NCI-H524 (cell line): ENCODE measurements at regions not wholly inside any gene's neighbourhood (a gene's known extent, or its start where the extent isn't known, plus 50 kb on each side); places are given as distances from the start of the nearest gene placed in this dataset.
"Not testable (repeated sequence)": the region's sequence is repeated elsewhere in the genome, so short reads cannot be mapped to it uniquely, and the experiment has no call there.

Source experiments
- DNase-seq, 2 experiments: peaks; one replicate each; lab custom pipeline; 2025; lab: John Stamatoyannopoulos, UW

DNA sequence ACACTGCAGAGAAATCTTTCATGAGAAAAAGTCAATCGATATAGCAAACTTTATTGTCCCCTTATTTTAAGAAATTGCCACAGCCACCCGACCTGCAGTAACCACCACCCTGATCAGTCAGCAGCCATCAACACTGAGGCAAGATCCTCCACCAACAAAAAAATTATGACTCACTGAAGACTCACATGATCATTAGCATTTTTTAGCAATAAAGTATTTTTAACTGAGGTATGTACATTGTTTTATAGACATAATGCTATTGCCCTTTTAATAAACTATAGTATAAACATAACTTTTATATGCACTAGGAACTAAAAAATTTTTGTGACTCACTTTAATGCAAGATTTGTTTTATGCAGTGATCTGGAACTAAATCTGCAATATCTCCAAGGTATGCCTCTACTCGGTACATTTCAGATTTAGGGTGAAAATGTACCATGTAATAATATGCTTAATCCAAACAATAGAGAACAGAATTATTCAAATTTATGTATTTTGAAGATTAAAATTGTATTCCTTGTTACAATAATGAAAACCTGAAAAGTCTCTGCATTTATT is 79.2 kb upstream of the CEP126 start:
- no peak for DNase-seq

DNA sequence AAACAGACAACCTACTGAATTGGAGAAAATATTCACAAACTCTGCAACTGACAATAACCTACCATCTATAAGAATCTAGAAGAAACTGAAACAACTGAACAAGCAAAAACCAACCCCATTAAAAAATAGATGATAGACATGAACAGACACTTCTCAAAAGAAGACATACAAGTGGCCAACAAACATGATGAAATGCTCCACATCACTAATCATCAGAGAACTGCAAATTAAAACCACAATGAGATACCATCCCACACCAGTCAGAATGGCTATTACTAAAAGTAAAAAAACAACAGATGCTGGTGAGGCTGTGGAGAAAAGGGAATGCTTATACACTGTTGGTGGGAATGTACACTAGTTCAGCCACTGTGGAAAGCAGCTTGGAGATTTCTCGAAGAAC is 84.3 kb upstream of the CEP126 start:
- DNase-seq = not testable (repeated sequence)

DNA sequence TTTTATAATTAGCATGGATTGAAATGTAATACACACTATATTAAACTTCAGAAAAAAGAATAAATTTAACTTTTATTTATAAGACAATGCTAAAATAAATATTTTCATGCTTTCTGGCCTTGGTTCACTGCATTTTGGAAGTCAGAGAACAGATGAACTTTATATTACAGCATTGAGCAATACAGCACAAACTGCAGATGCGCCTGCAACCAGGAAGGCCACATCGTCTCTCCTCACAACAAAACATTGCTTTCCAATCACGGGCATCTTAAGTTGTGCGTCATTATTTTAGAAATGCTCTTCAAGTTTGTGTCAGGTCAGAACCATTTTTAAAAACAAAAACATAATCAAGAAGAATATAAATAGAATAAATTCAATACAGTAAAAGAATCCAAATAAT is 89.3 kb upstream of the CEP126 start:
- no peak for DNase-seq

GRCh38 chr11:101817581-101817980 is 97.2 kb upstream of the CEP126 start:
- no peak for DNase-seq

DNA sequence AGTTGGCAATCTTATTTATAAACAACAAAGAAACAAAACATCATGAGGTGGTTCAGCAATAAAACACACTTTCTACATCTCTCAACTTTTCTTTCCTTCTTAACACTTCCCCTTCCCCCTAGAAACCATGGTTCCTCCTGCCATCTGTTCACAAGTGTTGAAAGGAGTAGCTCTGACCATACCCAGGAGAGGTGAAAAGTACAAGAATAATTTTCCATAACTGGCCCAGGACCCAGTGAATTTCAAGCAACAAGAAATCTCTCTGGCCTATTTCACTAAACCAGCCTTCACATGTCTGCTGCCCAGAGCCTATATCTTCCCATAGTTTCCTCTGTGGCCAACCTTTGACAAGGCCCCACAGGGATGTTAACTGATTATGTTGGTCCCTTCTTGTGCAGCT is 98.2 kb upstream of the CEP126 start:
- no peak for DNase-seq

DNA sequence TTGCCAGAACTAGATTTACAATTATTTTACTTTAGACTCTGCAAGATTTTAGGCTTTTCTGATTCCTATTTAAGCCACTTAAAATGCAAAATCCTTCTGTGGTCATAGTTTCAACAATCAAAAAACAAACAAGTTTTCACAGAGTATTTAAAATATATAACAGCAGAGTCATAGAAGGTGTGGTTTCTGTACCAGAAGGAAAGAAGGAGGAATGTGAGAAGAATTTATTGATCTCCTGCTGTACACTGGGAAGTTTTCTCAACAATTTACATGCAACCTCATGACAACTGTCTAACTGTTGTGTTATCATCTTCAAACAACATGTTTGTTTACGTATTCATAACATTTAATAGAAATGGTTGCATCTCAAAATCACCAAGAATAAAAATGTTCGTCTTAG is 102.3 kb upstream of the CEP126 start:
- DNase-seq = no peak

GRCh38 chr11:101810546-101810945 is 104.3 kb upstream of the CEP126 start:
- no peak for DNase-seq

GRCh38 chr11:101807531-101807930 is 107.3 kb upstream of the CEP126 start:
- DNase-seq = no peak

- DNase-seq = no peak
Measured at GRCh38 chr11:101803651-101804050, 111.2 kb upstream of the CEP126 start.

DNA sequence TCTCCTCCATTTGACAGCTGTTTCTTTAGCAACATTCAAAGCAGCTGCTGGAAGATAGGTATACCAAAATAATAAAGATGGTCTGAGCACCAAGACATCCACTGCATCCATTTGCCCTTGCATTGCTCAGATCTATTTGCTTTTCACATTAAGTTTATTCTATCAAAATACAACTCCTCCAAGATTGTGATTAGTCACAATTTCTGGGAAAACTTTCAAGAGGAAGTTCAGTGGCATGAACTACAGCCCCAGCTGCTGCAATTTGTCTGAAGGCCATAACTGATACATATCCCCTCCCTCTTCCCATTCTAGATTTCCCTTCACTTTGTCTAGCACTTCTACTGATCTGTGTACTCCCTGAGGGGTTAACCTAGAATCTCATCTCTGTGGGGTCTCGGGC is 117.5 kb upstream of the CEP126 start:
- no peak for DNase-seq

- no peak for DNase-seq
Measured at GRCh38 chr11:101792814-101793213, 122.0 kb upstream of the CEP126 start.

GRCh38 chr11:101786916-101787315 is 127.9 kb upstream of the CEP126 start:
- DNase-seq = no peak

GRCh38 chr11:101786421-101786820 is 128.4 kb upstream of the CEP126 start:
- DNase-seq = no peak

- DNase-seq = not testable (repeated sequence)
Measured at GRCh38 chr11:101779167-101779566, 135.6 kb upstream of the CEP126 start.

DNA sequence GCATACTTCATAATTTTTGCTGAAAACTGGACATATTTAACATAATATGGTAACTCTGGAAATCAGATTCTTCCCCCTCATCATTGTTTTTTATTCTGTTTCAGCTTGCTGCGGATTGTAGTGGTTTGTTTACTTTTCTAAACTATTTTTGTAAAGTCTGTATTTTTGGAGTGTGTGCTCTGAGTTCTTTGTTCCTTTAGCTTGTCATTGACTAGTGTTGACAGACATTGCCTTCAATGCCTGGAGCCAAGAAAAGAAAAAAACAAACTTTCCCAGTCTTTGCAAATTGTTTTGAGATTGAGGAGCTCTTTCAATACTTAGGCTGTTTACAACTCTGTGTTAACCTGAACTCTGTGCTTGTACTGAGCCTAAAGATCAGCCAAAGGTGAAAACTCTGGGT is 137.3 kb upstream of the CEP126 start:
- no peak for DNase-seq

- DNase-seq = no peak
Measured at GRCh38 chr11:101775033-101775432, 139.8 kb upstream of the CEP126 start.

DNA sequence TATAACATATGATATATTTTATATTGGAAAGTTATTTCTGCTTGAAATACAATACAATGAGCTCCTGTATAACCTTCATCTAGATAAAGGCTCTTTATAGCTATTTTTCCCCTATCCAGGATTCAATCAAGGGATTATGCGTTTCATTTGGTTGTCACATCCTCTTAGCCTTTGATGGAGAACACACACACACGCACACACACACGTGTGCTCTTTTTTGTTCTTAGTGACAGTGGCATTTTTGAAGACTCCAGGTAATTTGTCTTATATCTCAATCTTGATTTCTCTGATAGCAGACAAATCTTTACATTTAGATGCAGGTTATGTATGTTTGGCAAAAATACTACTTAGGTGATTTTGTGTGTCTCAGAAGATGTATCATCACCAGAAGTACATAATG is 144.2 kb upstream of the CEP126 start:
- no peak for DNase-seq

GRCh38 chr11:101765932-101766331 is 148.9 kb upstream of the CEP126 start:
- DNase-seq = no peak

DNA sequence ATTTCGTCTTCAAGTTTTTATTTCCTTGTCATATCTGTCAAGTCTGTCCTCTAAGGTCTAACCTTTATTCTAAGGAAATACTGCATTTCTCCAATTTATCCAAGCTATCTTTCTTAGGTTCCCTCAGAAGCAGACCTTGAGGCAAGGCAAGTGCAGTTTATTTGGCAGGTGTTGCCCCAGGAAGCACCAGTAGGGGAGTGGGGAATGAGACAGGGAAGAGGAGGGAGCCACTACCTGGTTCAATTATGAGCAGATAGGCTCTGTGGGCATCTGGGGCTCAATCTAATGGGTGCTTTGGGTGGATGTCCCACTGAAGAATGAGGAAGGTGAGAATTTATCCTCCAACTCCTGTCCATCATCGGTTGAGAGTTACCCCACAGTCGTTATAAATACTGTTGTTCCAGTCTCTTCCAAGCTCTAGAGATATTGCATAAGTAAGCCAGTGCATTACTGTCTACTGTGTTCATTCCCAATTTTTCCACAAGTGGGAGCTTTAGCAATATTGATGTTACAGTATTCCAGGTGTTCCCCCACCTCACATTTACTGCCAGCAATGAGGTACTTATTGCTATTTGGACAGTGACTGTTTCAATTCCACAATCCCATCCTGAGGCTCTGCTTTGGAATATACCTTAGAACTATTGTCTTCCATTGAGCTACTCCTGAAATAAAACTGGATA is 154.9 kb upstream of the CEP126 start:
- DNase-seq = peak in 1 of 2 experiments; percentile 11

GRCh38 chr11:101757741-101758140 is 157.1 kb upstream of the CEP126 start:
- DNase-seq = no peak

GRCh38 chr11:101748572-101749344 is 165.0 kb upstream of the TRPC6 start:
- DNase-seq = no peak

GRCh38 chr11:101745756-101746155 is 161.9 kb upstream of the TRPC6 start:
- DNase-seq = no peak

DNA sequence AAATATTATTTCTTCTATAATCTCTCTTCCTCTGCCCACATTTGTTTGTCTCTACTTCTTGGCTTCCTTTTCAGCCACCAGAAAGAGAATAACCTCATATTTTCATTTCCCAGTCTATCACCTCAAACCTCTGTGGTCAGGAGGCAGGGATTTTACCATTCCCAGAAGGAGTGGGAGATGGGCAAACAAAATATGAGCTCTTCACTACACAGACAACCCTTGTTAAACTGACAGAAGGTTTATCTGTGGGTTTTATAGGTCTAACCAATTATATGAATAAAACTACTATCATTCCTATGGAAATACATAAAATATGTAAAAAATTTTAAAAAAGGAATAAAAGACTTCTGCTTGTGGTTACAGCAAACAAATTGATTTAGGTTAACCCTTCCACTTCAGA is 160.0 kb upstream of the TRPC6 start:
- DNase-seq = no peak
